HG03159 (cell line): ENCODE measurements at regions not wholly inside any gene's neighbourhood (a gene's known extent, or its start where the extent isn't known, plus 50 kb on each side); places are given as distances from the start of the nearest gene placed in this dataset.

ENCODE experiments used
- ATAC-seq: cut with Tn5 transposase; IDR thresholded peaks from one replicate; pipeline ENCODE4 v1.9.1; 2021; ENCODE audit warnings: mild to moderate bottlenecking, moderate library complexity; ENCODE audit not compliant: unreplicated experiment

- ATAC-seq, result no peak
Observed at GRCh38 chr20:50369225-50370035, 140.8 kb upstream of the PTPN1 start.

- ATAC-seq, result no peak
Observed at GRCh38 chr20:50370036-50370566, 140.1 kb upstream of the PTPN1 start.

- ATAC-seq, result no peak
Observed at GRCh38 chr20:50371878-50372769, 138.1 kb upstream of the PTPN1 start.

- ATAC-seq, result no peak
Observed at GRCh38 chr20:50372770-50373088, 137.5 kb upstream of the PTPN1 start.

- no peak for ATAC-seq
Observed at GRCh38 chr20:50373674-50374286, 136.4 kb upstream of the PTPN1 start.

- no peak for ATAC-seq
Observed at GRCh38 chr20:50374541-50375078, 135.6 kb upstream of the PTPN1 start.

- ATAC-seq, result no peak
Observed at GRCh38 chr20:50376179-50376887, 133.8 kb upstream of the PTPN1 start.

- ATAC-seq, result no peak
Observed at GRCh38 chr20:50376888-50377459, 133.2 kb upstream of the PTPN1 start.

GRCh38 chr20:50378170-50379000 is 131.8 kb upstream of the PTPN1 start:
- no peak for ATAC-seq

GRCh38 chr20:50379049-50379990 is 130.9 kb upstream of the PTPN1 start:
- ATAC-seq, result no peak

- no peak for ATAC-seq
Observed at GRCh38 chr20:50379991-50380696, 130.0 kb upstream of the PTPN1 start.

GRCh38 chr20:50380697-50381040 is 129.5 kb upstream of the PTPN1 start:
- ATAC-seq, result no peak

- no peak for ATAC-seq
Observed at GRCh38 chr20:50381075-50381732, 129.0 kb upstream of the PTPN1 start.

GRCh38 chr20:50381771-50382593 is 128.2 kb upstream of the PTPN1 start:
- ATAC-seq, result no peak

- ATAC-seq, result no peak
Observed at GRCh38 chr20:50385733-50386640, 124.2 kb upstream of the PTPN1 start.
